Activated naive CD4-positive, alpha-beta T cell treated with anti-CD3 and anti-CD28 coated beads, Interleukin-2, amount 10 ng/mL, durations not matched to agents 7 days and 5 days (primary cell): ENCODE measurements at regions not wholly inside any gene's neighbourhood (a gene's known extent, or its start where the extent isn't known, plus 50 kb on each side); places are given as distances from the start of the nearest gene placed in this dataset.
"Not testable (repeated sequence)": the region's sequence is repeated elsewhere in the genome, so short reads cannot be mapped to it uniquely, and the experiment has no call there.

Source experiments
- CTCF ChIA-PET: fragments of 350-600 bp; sonication (Branson Sonifier 250); formaldehyde crosslinking; loops from one replicate; lab custom pipeline; 2021; ENCODE audit warnings: antibody characterized with exemption; lab: Charles Lee
- DNase-seq: peaks from one replicate; pipeline ENCODE4 v3.0.0-alpha.2; 2020
- H3K27ac Mint-ChIP-seq: one replicate; pipeline ENCODE4 v1.8.0; 2021; ENCODE audit warnings: mild to moderate bottlenecking, moderate library complexity, mixed read lengths
- H3K27me3 Mint-ChIP-seq: one replicate; pipeline ENCODE4 v1.8.0; 2021; ENCODE audit warnings: mild to moderate bottlenecking, mixed read lengths
- H3K36me3 Mint-ChIP-seq: one replicate; pipeline ENCODE4 v1.8.0; 2021; ENCODE audit warnings: mixed read lengths
- H3K4me1 Mint-ChIP-seq: one replicate; pipeline ENCODE4 v1.8.0; 2021; ENCODE audit warnings: mixed read lengths
- H3K4me3 Mint-ChIP-seq: one replicate; pipeline ENCODE4 v1.8.0; 2021; ENCODE audit warnings: mild to moderate bottlenecking, moderate library complexity, mixed read lengths
- H3K9me3 Mint-ChIP-seq: one replicate; pipeline ENCODE4 v1.8.0; 2021; ENCODE audit warnings: mixed read lengths

- Mint-ChIP-seq H3K36me3 (peaks cover 4% of the 10 kb centered on the region), H3K4me1 (peaks cover 19% of the 10 kb centered on the region), H3K27ac (no peak overlapping the region), H3K27me3 (no peaks in the 10 kb centered on the region), H3K4me3 (no peak overlapping the region), H3K9me3 (peaks cover 6% of the 10 kb centered on the region)
- CTCF ChIA-PET: no interaction called here
- DNase-seq: no peak
Measured at GRCh38 chr14:61602003-61602732, 93.1 kb upstream of the HIF1A start.

GRCh38 chr14:61602733-61603077 lies 92.6 kb upstream of the HIF1A start:
- Mint-ChIP-seq H3K27ac (no peak overlapping the region), H3K4me1 (peaks cover 19% of the 10 kb centered on the region), H3K27me3 (peaks cover 4% of the 10 kb centered on the region), H3K36me3 (peaks cover 4% of the 10 kb centered on the region), H3K9me3 (peaks cover 6% of the 10 kb centered on the region), H3K4me3 (no peak overlapping the region)
- CTCF ChIA-PET: no interaction called here
- no peak for DNase-seq

GRCh38 chr14:61603736-61604135 lies 91.6 kb upstream of the HIF1A start:
- CTCF ChIA-PET: no interaction called here
- H3K4me1 Mint-ChIP-seq: peaks cover 10% of the 10 kb centered on the region

GRCh38 chr14:61607570-61608244 lies 87.6 kb upstream of the HIF1A start:
- H3K4me3 Mint-ChIP-seq: no peak overlapping the region
- DNase-seq: no peak
- no peak overlapping the region for H3K27ac Mint-ChIP-seq
- peaks cover 6% of the 10 kb centered on the region for H3K9me3 Mint-ChIP-seq
- CTCF ChIA-PET: interaction anchor here (0.7 kb wide), 1 partner anchor 46 kb away, joined by 3 read pairs; no protein-coding TSS in a partner anchor
- no peaks in the 10 kb centered on the region for H3K4me1 Mint-ChIP-seq
- peaks cover 5% of the 10 kb centered on the region for H3K27me3 Mint-ChIP-seq
- H3K36me3 Mint-ChIP-seq: peaks cover 4% of the 10 kb centered on the region

More at GRCh38 chr14:61603736-61604135, 91.6 kb upstream of the HIF1A start:
- peaks cover 4% of the 10 kb centered on the region for H3K36me3 Mint-ChIP-seq
- no peak overlapping the region for H3K27ac Mint-ChIP-seq
- H3K4me3 Mint-ChIP-seq: no peak overlapping the region
- no peak for DNase-seq
- peaks cover 6% of the 10 kb centered on the region for H3K9me3 Mint-ChIP-seq
- peaks cover 5% of the 10 kb centered on the region for H3K27me3 Mint-ChIP-seq

GRCh38 chr14:61608245-61609165 lies 86.8 kb upstream of the HIF1A start:
- peaks cover 5% of the 10 kb centered on the region for H3K27me3 Mint-ChIP-seq
- H3K36me3 Mint-ChIP-seq: peaks cover 4% of the 10 kb centered on the region
- CTCF ChIA-PET: interaction anchor here (0.8 to 1.4 kb wide), 2 partner anchors 120 to 229 kb away, joined by 3 to 4 read pairs; no protein-coding TSS in a partner anchor
- no peak for DNase-seq
- H3K4me3 Mint-ChIP-seq: no peak overlapping the region
- peaks cover 6% of the 10 kb centered on the region for H3K9me3 Mint-ChIP-seq
- no peaks in the 10 kb centered on the region for H3K4me1 Mint-ChIP-seq
- H3K27ac Mint-ChIP-seq: no peak overlapping the region

- CTCF ChIA-PET: interaction anchor here (0.9 to 1.4 kb wide), 2 partner anchors 39 to 228 kb away, joined by 3 to 4 read pairs; no protein-coding TSS in a partner anchor
- Mint-ChIP-seq H3K4me3 (no peak overlapping the region), H3K9me3 (peaks cover 4% of the 10 kb centered on the region), H3K4me1 (no peaks in the 10 kb centered on the region), H3K27ac (no peak overlapping the region), H3K36me3 (peaks cover 3% of the 10 kb centered on the region), H3K27me3 (peaks cover 5% of the 10 kb centered on the region)
- DNase-seq: no peak
Measured at GRCh38 chr14:61609191-61609843, 86.0 kb upstream of the HIF1A start.

- CTCF ChIA-PET: interaction anchor here (0.9 kb wide), 1 partner anchor 40 kb away, joined by 3 read pairs; no protein-coding TSS in a partner anchor
- no peak overlapping the region for H3K4me3 Mint-ChIP-seq
- H3K36me3 Mint-ChIP-seq: no peaks in the 10 kb centered on the region
- peaks cover 5% of the 10 kb centered on the region for H3K27me3 Mint-ChIP-seq
- DNase-seq: no peak
- H3K9me3 Mint-ChIP-seq: peaks cover 2% of the 10 kb centered on the region
- H3K4me1 Mint-ChIP-seq: no peaks in the 10 kb centered on the region
- H3K27ac Mint-ChIP-seq: no peak overlapping the region
Measured at GRCh38 chr14:61609884-61610283, 85.4 kb upstream of the HIF1A start.

GRCh38 chr14:61610900-61611299 lies 84.4 kb upstream of the HIF1A start:
- CTCF ChIA-PET: no interaction called here
- H3K27ac Mint-ChIP-seq: no peak overlapping the region
- H3K9me3 Mint-ChIP-seq: no peaks in the 10 kb centered on the region
- no peaks in the 10 kb centered on the region for H3K4me1 Mint-ChIP-seq
- peaks cover 5% of the 10 kb centered on the region for H3K27me3 Mint-ChIP-seq
- H3K4me3 Mint-ChIP-seq: no peak overlapping the region
- no peaks in the 10 kb centered on the region for H3K36me3 Mint-ChIP-seq
- DNase-seq: no peak

GRCh38 chr14:61611880-61612630 lies 83.3 kb upstream of the HIF1A start:
- no peak overlapping the region for H3K27ac Mint-ChIP-seq
- DNase-seq: no peak
- no peak overlapping the region for H3K4me3 Mint-ChIP-seq
- no peaks in the 10 kb centered on the region for H3K36me3 Mint-ChIP-seq
- CTCF ChIA-PET: interaction anchor here (0.7 to 1.5 kb wide), 2 partner anchors 9 to 50 kb away, joined by 4 read pairs; no protein-coding TSS in a partner anchor
- H3K27me3 Mint-ChIP-seq: peaks cover 5% of the 10 kb centered on the region
- peaks cover 2% of the 10 kb centered on the region for H3K4me1 Mint-ChIP-seq
- H3K9me3 Mint-ChIP-seq: no peaks in the 10 kb centered on the region

GRCh38 chr14:61613006-61613405 lies 82.3 kb upstream of the HIF1A start:
- CTCF ChIA-PET: interaction anchor here (0.7 kb wide), 1 partner anchor 51 kb away, joined by 4 read pairs; no protein-coding TSS in a partner anchor
- not testable (repeated sequence) for H3K27me3 Mint-ChIP-seq, H3K4me1 Mint-ChIP-seq, H3K4me3 Mint-ChIP-seq, DNase-seq, H3K27ac Mint-ChIP-seq, H3K9me3 Mint-ChIP-seq, H3K36me3 Mint-ChIP-seq

- Mint-ChIP-seq H3K4me3 (no peak overlapping the region), H3K36me3 (no peaks in the 10 kb centered on the region), H3K9me3 (no peaks in the 10 kb centered on the region), H3K27ac (no peak overlapping the region), H3K27me3 (no peaks in the 10 kb centered on the region), H3K4me1 (peaks cover 20% of the 10 kb centered on the region)
- DNase-seq: no peak
- CTCF ChIA-PET: no interaction called here
Measured at GRCh38 chr14:61614693-61615092, 80.6 kb upstream of the HIF1A start.

- Mint-ChIP-seq H3K36me3 (no peaks in the 10 kb centered on the region), H3K4me1 (peaks cover 31% of the 10 kb centered on the region), H3K27me3 (no peaks in the 10 kb centered on the region), H3K4me3 (no peak overlapping the region), H3K9me3 (no peaks in the 10 kb centered on the region), H3K27ac (no peak overlapping the region)
- no peak for DNase-seq
- CTCF ChIA-PET: no interaction called here
Measured at GRCh38 chr14:61615743-61616523, 79.4 kb upstream of the HIF1A start.
